ENCODE measurements at regions not wholly inside any gene's neighbourhood (a gene's known extent, or its start where the extent isn't known, plus 50 kb on each side); places are given as distances from the start of the nearest gene placed in this dataset.
A peak's percentile ranks its signal among the peaks of the same experiment; 100 is the strongest.
"Not testable (repeated sequence)": the region's sequence is repeated elsewhere in the genome, so short reads cannot be mapped to it uniquely, and the experiment has no call there.

GRCh38 chr7:148514236-148514635, 76.3 kb upstream of the C7orf33 start:
- DNase-seq (ENCODE audit: low read depth) = no peak

GRCh38 chr7:148515237-148515636, 75.3 kb upstream of the C7orf33 start:
- no peak for DNase-seq (ENCODE audit: low read depth)

GRCh38 chr7:148515728-148516695, 74.6 kb upstream of the C7orf33 start:
- no peak for DNase-seq (ENCODE audit: low read depth)

GRCh38 chr7:148519386-148519785, 71.2 kb upstream of the C7orf33 start:
- DNase-seq (ENCODE audit: low read depth) = not testable (repeated sequence)

- DNase-seq (ENCODE audit: low read depth) = no peak
Measured at GRCh38 chr7:148521271-148521670, 69.3 kb upstream of the C7orf33 start.

GRCh38 chr7:148523550-148523949, 67.0 kb upstream of the C7orf33 start:
- no peak for DNase-seq (ENCODE audit: low read depth)

GRCh38 chr7:148524479-148525224, 65.9 kb upstream of the C7orf33 start:
- no peak for DNase-seq (ENCODE audit: low read depth)

GRCh38 chr7:148527717-148528168, 62.8 kb upstream of the C7orf33 start:
- DNase-seq (ENCODE audit: low read depth) = peak; percentile 57

GRCh38 chr7:148535217-148535616, 55.3 kb upstream of the C7orf33 start:
- DNase-seq (ENCODE audit: low read depth) = no peak

GRCh38 chr7:148537435-148537834, 53.1 kb upstream of the C7orf33 start:
- no peak for DNase-seq (ENCODE audit: low read depth)

GRCh38 chr7:148540041-148540738, 50.4 kb upstream of the C7orf33 start:
- DNase-seq (ENCODE audit: low read depth) = peak; percentile 65

Measured in myocyte (in vitro differentiated cells).